BJ (cell line): ENCODE measurements at regions not wholly inside any gene's neighbourhood (a gene's known extent, or its start where the extent isn't known, plus 50 kb on each side); places are given as distances from the start of the nearest gene placed in this dataset.

Source experiments
- CTCF ChIA-PET: fragments of 350-600 bp; formaldehyde crosslinking; extraction: SDS; loops from one replicate; lab custom pipeline; 2021; ENCODE audit warnings: antibody characterized with exemption, inconsistent platforms; lab: Yijun Ruan, JAX
- POLR2A ChIA-PET: fragments of 300-600 bp; sonication (Branson Sonifier 250); formaldehyde crosslinking; extraction: SDS; loops from one replicate; lab custom pipeline; 2021; ENCODE audit warnings: antibody characterized with exemption; lab: Charles Lee
- DNase-seq: peaks from one replicate; pipeline ENCODE4 v3.0.0-alpha.2; 2011; ENCODE audit warnings: low read depth
- H3K27me3 ChIP-seq: 2 replicates; pipeline ENCODE4 v1.6.0; 2011; ENCODE audit warnings: low read length; ENCODE audit not compliant: control insufficient read depth, insufficient read depth
- H3K36me3 ChIP-seq: 2 replicates; pipeline ENCODE4 v1.5.1; 2011; ENCODE audit warnings: low read length; ENCODE audit not compliant: control insufficient read depth, insufficient read depth
- H3K4me3 ChIP-seq: 2 replicates; pipeline ENCODE4 v1.5.1; 2011; ENCODE audit warnings: low read depth, mild to moderate bottlenecking, control low read depth, low read length
- TF ChIP-seq, protein P1 (sequence below): IDR thresholded peaks from 2 replicates; pipeline ENCODE4 v1.5.1; 2011; ENCODE audit warnings: low read depth, mild to moderate bottlenecking, control low read depth, inconsistent platforms, low read length, moderate library complexity; ENCODE audit not compliant: insufficient read depth

DNA sequence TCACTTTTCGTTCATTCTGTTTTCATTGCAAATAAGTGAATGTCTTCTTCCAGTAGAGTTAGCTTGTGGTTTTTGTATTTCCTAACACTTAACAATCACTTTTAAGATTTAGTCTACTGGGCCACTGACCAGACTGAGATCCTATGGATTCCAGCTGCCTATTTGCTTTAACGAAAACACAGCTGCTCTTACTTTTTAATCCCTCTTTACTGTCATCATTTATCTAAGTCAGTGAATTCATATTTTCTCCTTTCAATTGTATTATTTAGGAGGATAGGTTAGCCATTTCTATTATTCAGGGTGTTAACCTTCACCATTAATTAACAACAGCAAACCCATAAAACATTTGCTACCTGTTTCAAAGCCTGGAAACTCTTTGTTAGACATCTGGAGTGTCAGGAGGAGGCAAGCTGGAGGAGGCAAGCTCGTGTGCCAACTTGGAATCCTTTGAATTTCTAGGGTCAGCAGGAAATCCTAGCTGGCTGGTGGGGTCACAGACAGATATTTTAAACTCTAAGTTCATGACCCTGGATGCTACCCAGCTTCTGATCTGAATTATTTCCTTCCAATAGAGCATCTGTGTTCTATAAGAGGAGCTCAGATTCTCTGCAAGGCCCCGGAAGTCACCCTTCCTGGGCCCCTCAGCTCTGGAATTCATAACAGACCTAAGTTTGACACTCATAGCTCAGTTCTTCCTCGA is 385.3 kb downstream of the RBM43 start:
- H3K36me3 ChIP-seq: no peaks in the 10 kb centered on the region
- CTCF ChIA-PET: interaction anchor here (1.2 kb wide), 1 partner anchor 175 kb away, joined by 3 read pairs; no protein-coding TSS in a partner anchor
- no peaks in the 10 kb centered on the region for H3K27me3 ChIP-seq
- no peak overlapping the region for H3K4me3 ChIP-seq
- TF ChIP-seq, protein P1, sequence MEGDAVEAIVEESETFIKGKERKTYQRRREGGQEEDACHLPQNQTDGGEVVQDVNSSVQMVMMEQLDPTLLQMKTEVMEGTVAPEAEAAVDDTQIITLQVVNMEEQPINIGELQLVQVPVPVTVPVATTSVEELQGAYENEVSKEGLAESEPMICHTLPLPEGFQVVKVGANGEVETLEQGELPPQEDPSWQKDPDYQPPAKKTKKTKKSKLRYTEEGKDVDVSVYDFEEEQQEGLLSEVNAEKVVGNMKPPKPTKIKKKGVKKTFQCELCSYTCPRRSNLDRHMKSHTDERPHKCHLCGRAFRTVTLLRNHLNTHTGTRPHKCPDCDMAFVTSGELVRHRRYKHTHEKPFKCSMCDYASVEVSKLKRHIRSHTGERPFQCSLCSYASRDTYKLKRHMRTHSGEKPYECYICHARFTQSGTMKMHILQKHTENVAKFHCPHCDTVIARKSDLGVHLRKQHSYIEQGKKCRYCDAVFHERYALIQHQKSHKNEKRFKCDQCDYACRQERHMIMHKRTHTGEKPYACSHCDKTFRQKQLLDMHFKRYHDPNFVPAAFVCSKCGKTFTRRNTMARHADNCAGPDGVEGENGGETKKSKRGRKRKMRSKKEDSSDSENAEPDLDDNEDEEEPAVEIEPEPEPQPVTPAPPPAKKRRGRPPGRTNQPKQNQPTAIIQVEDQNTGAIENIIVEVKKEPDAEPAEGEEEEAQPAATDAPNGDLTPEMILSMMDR: no peak
- POLR2A ChIA-PET: interaction anchor here (0.6 kb wide), 2 partner anchors 156 to 391 kb away, joined by 3 read pairs; no protein-coding TSS in a partner anchor
- DNase-seq: no peak

DNA sequence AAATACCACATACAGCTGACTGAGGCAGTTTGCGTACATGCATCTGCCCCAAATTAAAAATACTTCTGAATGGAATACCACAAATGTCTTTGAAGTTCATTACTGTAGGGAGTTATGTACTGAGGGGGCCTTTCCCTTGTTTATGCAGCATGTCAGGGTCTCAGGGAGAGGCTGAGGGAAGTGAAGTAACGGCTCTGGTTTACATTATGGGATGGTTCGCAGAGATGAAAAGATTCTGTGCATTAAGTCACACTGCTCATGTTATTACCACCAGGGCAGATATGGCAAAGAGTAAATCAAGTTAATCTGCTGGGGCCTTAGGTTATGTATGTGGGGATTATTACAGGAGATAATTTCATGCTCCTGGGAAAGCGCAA is 385.9 kb upstream of the RND3 start:
- DNase-seq: no peak
- TF ChIP-seq, protein P1: no peak
- H3K36me3 ChIP-seq: no peaks in the 10 kb centered on the region
- H3K4me3 ChIP-seq: no peak overlapping the region
- ChIA-PET CTCF (no interaction called here), POLR2A (no interaction called here)
- H3K27me3 ChIP-seq: no peaks in the 10 kb centered on the region

DNA sequence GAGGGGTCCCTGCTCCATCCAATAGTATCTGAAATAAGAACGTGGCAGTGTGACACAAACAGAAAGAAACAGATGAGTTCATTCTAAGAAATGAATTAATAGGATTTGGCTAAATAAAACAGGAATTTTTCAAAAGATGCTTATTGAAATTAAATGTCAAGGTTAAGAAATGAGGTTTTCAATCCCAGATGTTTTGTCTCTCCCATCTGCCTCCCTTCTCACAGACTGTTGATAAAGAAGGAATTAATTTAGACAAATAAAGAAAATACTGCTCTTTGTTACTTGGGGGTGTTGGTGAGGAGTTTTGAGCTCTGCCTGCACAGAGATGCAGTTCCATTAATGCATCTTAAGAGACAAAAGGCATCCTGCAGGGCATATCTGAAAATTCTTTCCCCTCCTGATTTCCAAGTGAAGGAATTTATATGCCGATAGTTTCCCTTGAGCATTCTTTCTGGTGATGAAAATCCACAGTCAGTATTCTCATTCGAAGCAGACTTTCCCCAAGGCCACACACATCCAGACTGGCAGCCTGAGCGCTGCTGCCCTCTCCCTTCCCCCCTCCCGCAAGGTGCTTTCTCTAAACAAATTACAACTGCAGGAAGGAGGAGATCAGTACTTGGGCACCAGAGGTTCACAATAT is 385.4 kb upstream of the RND3 start:
- TF ChIP-seq, protein P1: no peak
- CTCF ChIA-PET: interaction anchor here (1.2 kb wide), 1 partner anchor 332 kb away, joined by 6 read pairs; no protein-coding TSS in a partner anchor
- H3K27me3 ChIP-seq: no peaks in the 10 kb centered on the region
- no peaks in the 10 kb centered on the region for H3K36me3 ChIP-seq
- DNase-seq: no peak
- POLR2A ChIA-PET: interaction anchor here (0.6 kb wide), 1 partner anchor 1286 kb away, joined by 4 read pairs; no protein-coding TSS in a partner anchor
- H3K4me3 ChIP-seq: no peak overlapping the region

DNA sequence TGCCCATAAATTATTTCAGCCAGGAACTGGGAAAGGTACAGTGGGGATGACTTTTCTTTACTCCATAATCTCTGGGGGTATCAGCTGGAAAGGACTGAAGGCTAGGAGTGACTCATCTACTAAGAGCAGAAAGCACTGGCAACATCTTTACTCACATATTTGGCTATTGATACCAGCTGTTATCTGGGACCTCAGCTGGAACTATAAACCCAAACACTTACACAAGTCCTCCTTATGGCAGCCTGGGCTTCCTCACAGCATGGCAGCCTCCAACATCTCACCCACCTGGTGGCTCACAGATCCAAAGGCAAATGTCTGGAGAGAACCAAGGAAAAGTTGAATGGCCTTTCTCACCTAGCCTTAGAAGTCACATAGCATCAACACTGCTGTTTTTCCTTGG is 379.0 kb upstream of the RND3 start:
- CTCF ChIA-PET: interaction anchor here (1.0 kb wide), 1 partner anchor 16 kb away, joined by 3 read pairs; no protein-coding TSS in a partner anchor
- POLR2A ChIA-PET: no interaction called here
- DNase-seq: no peak

DNA sequence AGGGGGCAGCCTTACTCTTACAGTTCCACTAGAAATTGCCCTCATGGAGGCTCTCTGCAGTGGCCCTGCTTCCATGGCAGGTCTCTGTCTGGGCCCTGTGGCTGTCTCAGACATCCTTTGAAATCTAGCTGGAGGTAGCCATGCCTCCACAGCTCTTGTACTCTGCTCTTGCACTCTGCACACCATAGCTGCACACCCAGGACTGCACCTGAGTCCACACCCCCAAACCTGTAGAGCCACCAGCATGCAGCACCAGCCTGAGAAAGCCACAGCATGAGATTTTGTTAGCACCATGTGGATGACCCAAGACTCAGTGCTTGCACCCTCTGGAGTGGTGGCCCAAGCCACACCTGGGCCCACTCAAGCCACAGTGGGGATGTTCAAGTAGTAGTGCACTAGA is 376.2 kb upstream of the RND3 start:
- no peak overlapping the region for H3K4me3 ChIP-seq
- no peaks in the 10 kb centered on the region for H3K27me3 ChIP-seq
- no peaks in the 10 kb centered on the region for H3K36me3 ChIP-seq
- TF ChIP-seq, protein P1: no peak
- CTCF ChIA-PET: no interaction called here
- POLR2A ChIA-PET: no interaction called here
- DNase-seq: no peak

More for the DNA sequence above, 379.0 kb upstream of the RND3 start:
- TF ChIP-seq, protein P1: no peak
- Histone ChIP-seq H3K27me3 (no peaks in the 10 kb centered on the region), H3K4me3 (no peak overlapping the region), H3K36me3 (no peaks in the 10 kb centered on the region)
